ENCODE measurements at regions not wholly inside any gene's neighbourhood (a gene's known extent, or its start where the extent isn't known, plus 50 kb on each side); places are given as distances from the start of the nearest gene placed in this dataset.

GRCh38 chr12:4052691-4053090 lies 179.5 kb upstream of the PARP11 start:
- TF ChIP-seq CTCF (IDR thresholded peaks at IDR 0.05) (no peak), POLR2A (IDR thresholded peaks at IDR 0.05) (no peak)
